ENCODE measurements at regions not wholly inside any gene's neighbourhood (a gene's known extent, or its start where the extent isn't known, plus 50 kb on each side); places are given as distances from the start of the nearest gene placed in this dataset.

DNA sequence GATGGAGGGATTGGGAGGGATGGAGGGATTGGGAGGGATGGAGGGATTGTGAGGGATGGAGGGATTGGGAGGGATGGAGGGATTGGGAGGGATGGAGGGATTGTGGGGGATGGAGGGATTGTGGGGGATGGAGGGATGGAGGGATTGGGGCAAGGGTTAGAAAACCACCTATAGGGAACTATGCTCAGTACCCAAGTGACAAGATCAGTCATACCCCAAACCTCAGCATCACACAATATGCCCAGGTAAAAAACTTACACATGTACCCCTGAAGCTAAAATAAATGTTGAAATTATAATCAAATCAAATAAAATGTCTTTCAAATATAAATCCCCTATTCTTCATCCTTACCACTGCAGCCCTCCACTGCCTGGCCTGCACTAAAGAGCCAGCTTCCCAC, 72.8 kb upstream of the HNRNPU start:
- no peak for DNase-seq

DNA sequence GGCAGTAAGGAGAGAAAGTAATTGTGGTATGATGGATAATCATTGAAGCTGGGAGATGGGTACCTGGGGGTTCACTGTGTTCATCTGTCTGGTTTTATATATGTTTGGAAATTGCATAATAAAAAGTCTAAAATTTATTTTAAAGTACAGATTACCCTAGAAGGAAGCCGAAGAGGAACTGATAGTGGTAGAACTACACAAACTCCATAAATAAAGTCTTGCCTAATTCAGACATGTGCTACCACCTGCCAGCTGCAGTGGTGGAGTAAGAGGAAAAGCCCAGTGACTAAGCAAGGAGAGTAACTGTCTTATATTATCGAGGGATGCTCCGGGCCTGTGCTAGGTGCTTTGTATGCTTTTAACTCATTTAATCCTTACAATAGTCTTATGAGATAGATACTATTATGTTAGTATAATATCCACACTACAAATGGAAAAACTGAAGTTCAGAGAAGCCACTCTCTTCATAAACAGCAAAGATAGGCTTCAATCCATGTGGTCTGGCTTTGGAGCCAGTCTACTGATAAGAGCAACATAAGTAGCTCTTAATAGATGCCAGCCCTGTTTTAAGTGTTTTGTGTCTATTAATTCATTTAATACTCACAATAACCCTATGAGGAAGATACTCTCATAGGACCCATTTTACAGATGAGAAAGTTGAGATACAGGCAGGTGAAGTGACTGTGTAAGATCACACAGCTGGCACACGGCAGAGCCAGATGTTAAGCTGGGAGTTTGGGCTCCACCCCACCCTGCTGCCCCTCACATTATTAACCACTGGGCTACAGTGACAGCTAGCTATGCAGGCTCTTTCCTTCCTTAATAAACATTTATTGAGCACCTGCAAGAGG, 56.8 kb upstream of the HNRNPU start:
- DNase-seq, result no peak

DNA sequence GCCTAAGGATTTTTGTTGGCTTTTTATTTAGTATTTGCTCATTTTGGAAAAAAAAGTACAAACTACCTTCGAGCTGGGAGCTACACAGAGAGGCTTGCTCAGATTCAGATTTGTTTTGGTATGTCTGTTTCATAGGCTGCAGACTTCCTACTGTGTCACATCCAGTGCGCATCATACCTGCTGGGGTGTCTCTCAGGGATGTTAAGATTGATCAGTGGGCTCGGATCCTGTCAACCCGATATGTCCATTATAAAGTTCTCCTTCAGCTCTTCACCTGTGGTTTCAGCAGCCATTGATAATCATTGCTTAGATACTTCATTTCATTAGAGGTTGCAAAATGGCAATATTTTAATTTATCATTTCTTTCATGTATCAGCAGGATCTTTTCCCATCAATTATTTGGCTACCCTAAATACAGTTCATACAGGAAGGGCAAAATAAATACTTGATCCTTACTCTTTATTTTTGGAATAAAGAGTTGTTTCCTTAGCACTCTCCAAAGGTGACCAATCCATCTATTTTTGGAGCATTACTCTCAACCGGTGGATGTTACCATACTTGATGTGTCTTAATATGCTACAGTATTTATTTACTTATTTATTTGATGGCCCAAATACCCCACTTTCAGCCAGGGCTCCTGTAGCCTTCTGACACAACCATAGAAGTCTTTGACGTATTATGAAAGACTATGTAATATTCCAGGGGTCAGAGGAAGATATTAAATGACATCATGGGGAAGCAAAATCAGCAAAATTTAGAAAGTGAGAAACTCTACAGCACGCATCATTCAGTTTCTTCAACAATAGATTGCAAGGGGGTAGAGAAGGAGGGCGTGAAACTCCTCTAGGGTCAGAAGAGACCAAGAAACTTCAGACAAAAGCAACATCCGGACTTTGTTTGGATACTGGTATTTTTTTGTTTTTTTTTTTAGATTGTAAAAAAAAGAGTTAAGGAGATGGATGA, 55.3 kb upstream of the HNRNPU start:
- no peak for DNase-seq

DNA sequence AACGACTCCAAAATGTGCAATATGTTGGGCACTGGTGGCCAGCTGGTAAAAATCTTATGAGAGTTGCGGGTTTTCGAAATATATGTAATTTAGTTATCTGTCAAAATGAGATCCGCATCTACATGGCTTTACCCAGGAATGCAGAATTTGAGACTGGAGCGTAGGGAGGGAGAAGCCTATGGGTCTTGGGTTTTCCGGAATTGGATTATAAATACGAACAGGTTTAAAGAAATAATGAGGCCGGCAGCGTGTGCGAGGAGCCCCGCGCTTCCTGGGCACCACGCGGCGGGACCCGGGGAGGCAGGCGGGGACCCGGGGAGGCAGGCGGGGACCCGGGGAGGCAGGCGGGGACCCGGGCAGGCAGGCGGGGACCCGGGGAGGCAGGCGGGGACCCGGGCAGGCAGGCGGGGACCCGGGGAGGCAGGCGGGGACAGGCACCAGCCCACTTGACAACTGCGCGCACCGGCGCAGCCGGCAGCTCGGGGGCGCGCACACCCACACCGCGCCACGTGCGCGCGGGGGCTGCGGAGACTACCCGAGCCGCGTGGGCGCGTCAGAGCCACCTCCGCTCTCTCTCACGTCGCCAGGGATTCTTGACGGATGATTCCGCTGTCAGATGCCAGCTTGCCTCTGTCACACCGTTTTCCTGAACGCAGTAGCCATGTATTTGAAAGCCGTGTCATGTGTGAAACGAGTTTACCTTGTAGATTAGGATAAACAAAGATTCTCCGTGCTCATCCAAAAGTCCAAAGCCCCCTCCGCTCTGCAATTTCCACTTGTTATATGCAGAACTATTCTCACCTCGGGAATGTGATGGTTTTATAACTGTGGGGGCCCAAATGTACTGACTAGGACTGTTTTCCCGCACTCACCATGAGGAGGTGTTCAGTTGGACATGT, 54.3 kb upstream of the HNRNPU start:
- DNase-seq, result no peak

DNA sequence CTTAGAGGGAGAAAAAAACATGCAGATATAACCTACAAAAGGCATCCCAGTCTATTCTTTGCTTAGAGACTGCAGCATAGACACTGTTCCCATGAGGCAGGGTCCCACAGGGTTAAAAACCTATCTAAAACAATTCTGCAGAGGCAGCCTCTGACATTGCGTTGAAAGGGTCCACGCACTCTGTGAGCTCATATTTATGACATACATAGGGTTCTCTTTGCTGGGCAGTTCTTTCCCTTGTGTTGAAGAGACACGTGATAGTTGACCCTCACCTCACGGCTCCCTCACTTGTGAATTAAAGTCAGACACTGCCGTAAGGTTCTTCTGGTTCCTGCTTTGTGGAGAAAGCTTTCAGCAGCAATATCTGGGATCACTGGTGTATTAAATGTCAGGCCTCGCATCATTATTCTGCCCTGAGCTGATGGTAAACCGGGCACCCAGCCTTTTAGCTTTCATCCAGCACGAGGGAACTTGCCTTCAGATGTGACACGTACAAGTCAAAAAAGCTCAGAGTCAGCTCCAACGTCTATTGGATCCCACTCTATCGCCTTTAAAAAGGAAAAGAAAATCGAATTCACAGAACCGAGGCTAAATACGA, 52.8 kb upstream of the HNRNPU start:
- no peak for DNase-seq

DNA sequence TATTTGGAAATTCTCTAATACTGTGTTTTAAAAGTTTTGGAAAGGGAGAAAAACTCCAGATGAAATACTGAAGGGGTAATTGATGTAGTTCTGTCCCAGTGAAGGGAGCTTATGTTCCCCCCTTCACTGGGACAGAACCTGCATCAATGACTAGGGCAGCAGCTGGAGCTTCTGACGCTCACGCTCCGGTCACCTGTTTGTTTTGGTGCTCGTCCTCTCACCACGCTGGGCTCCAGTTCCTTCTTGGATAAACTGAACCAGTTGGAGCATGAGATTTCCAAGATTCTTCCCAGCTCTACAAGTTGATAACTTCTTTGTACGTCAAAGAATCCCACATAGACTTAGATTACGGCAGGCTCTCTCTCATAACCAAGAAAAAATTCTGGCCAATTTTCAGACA, 51.4 kb upstream of the HNRNPU start:
- DNase-seq, result no peak

DNA sequence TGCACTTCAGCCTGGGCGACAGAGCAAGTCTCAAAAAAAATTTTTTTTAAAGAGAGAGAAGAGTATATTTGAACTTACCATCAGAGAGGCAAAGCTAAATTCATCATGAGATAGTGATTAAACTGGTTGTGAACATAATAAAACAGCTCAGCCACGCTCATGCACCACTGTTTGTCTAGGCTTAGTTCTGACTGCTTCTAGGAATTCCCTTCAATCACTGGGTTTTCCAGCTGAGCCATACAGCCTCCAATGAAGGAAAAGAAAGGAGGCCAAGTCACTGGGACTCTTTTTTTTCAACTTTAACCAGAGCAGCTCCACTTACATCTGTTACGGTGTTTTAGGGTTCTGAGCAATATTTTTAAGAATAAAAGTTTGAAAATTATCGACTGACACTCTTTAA, 50.4 kb upstream of the HNRNPU start:
- no peak for DNase-seq

Measured in NCI-H2081 treated with DMSO at 0.1 percent for 48 hours (cell line).